Activated CD4-positive, alpha-beta T cell treated with anti-CD3 and anti-CD28 coated beads, Interleukin-2, amount 50 U/mL, for 24 hours (primary cell): ENCODE measurements at regions not wholly inside any gene's neighbourhood (a gene's known extent, or its start where the extent isn't known, plus 50 kb on each side); places are given as distances from the start of the nearest gene placed in this dataset.

ENCODE experiments used
- DNase-seq, 2 donors: peaks; one replicate each; pipeline ENCODE4 v3.0.0-alpha.2; 2020; ENCODE audit warnings: low read depth in 1 of 2, low spot score in 1 of 2

DNA sequence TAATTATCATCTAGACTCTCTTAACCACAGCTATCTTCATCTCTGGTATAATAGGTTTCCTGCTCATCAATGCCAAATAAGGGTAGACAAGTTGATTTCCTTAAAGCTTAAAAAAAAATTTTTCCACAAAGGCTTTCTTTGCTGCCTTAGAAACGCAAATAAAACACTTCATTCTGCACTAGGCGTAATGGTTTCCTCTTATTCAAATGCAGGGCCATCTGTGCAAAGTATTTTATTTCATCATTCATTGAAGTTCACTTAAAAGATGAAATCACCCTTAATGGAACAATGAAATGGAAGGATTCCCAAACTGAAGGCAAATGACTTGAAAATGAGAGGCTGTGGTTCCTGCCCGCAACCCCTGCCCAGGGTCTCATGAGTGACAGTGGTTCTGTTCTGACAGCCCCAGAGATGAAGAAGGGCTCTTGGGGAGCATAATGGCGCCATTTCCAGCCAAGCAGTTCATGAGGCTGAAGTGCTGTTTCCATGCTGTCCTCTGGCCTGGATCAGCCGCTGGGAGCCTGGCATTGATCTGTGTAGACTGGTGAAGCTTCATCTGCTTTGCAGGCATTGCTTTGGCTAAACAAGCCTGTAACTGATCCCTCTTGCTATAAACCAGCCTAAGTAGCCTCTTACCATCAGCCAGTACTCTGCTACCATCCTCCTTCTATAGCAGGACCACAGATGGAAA is 276.9 kb upstream of the WWC1 start:
- DNase-seq, result no peak

GRCh38 chr5:168015506-168015905 is 275.9 kb upstream of the WWC1 start:
- no peak for DNase-seq

GRCh38 chr5:168017313-168017712 is 274.1 kb upstream of the WWC1 start:
- DNase-seq, result no peak

DNA sequence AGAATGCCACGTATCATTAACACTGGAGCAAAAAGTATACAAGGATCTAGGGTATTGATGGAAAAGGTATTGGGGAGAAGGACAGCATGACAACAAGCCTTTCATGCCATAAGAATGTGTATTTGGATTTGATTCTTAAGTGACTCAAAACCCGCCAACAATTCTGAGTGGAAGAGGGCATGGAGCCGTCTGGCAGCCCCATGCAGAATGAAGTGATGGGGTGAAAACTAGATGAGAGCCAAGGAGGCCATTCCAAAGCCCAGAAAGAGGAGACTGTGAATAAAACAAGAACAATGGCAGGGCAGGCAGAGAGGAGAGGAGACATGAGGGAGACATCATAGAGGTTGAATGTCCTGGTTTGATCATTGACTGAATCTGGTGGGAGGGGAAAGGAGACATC is 272.3 kb upstream of the WWC1 start:
- no peak for DNase-seq

GRCh38 chr5:168020542-168021294 is 270.7 kb upstream of the WWC1 start:
- no peak for DNase-seq

DNA sequence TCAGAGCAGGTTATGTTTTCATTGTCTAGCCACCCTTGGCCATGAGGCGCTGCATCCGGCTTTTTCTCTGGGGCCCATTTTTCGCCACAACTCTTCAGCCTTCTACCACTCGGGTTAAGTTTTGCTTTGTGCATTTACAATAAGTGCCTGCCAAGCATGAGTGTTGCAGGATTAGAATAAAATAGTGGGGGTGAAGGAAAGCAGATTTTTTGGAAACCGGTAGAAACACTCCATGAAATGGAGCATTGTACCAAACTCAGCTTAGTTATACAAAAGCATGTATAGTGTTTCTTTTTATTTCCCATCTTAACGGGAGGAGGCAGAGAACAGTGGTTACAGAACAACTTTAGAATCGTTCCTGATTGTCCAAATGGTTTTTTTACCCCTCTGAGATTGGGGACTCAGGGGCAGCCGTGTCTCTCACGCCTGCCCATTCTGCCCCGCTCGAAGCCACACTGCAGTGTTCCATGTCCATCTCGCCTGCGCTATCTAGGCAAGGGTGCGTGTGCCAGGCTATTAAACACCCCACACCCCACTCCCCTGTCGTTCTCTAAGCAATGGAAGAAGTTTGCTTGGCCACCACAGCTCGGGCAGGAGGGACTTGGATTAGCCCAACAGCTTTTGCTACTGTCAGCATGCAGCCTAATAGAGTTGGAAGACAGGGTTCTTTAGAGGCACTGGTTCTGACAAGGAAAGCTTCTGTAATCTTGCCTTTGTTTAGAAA is 268.8 kb upstream of the WWC1 start:
- DNase-seq, result no peak

- DNase-seq, result no peak
Observed at GRCh38 chr5:168023191-168023590, 268.3 kb upstream of the WWC1 start.

DNA sequence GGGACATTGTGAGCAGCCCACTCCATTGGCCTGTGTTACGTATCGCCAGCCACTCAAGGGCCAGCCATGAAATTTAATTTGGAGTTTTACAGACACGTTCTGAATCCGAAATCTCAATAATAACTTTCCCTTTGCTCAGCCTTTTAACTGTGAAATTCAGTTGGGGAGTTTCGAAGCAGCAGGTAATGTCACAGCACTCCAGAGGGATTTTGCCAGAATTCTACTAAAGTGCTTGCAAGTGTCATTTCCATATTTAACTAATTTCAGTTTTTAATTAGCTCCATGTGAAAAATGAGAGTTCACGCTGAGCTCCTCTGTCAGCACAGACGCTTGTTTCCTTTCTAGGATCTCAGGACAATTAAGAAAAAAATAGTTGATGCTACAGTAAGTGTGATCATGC is 267.1 kb upstream of the WWC1 start:
- DNase-seq, result no peak

DNA sequence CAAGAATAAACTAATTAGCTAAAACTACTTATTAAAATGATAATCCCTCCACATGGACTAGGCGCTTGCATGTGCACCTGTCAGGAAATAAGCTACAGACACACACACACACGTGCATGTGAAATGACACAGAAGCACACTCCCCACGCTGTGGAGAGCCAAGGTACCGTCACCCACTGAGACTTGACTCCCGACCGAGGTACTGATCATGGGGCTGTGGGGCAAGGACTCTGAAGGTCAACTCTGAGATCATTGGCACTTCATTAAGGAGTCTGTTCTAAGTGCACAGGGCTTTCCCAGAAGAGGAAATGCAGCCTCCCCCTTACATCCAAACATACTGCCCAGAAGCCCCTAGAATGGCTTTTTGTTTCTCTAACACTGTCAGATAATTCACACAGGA is 264.4 kb upstream of the WWC1 start:
- no peak for DNase-seq

DNA sequence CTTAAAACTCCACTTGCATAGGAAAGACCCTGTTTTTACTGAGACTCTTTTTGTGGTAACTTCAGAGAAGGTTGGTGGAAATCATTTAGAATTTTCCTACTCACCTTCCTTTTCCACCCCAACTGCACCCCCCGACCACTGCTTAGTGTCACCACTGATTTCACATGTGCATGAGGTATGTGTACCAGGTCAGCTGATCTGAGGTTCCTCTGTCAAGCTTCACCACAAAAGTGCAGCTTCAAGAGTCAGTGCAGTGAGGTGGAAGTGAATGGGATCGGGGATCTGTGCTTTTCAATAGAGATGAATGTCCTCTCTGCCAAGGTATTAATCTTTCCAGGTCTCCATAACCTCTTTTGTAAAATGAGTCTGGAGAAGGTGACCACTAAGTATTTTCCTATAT is 260.5 kb upstream of the WWC1 start:
- DNase-seq, result no peak

DNA sequence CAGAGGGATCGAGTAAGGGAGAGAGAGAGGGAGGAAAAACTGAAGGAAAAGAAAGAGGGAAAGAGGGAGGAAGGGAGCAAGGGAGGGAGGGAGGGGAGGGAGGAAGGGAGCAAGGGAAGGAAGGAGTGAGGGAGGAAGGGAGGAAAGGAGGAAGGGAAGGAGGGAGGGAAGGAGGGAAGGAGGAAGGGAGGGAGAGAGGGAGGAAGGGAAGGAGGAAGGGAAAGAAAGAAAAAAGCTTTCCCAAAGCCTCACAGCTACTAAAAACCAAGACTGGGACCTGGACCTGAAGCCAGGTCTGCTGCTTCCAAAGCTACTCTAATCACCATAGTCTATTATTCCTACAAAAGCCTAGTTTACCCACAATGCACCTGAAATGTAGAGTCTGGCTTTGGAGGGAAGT is 259.8 kb upstream of the WWC1 start:
- DNase-seq, result no peak

DNA sequence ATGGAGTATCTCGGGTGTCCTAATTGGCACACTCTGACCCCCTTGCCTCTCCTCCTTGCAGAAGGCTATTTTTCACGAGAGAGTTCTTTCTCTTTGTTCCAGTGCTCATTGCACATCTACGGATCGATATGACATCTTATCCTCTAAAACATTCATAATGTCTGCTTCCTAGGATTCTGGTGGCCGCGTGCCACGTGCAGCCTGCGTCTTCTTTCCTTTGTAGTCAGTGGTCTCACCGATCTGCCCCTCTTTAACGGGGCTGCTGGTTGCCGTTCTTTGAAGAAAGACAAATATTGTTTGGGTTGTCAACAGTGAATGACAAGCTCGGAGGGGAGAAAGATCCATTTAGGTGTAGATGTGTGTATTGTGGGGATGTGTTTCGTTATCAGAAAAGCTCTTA is 252.4 kb upstream of the WWC1 start:
- DNase-seq, result no peak

DNA sequence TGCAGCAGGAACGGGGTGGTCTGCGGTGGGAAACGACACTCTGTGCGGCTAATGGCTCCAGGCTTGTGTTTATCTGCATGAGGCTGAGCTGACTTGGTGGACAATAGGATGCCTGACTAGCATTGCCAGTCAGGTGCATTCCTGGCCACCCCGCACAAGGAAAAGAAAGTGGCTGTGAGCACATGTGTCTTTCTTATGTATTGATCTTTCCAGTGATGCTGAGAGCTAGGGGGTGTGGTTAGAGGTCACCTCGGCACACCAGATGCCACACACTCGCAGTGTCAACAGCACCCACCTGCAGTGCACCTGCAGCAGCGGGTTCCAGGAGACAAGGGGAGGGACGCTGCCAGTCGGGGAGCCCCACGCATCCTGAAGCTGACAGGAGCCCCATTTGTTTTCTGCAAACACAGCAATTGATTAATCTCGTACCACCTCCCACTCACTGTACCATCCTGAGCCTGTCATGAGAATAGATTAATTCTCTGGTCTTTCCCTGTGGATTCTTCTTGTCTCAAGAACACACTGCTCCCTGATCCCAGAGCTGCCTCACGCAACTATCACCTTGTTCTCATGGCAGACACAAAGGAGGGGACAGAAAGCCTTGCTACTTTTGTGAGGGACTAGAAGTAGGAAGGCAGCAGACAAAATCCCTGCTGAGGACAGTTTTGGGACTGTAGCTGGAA is 251.7 kb upstream of the WWC1 start:
- DNase-seq, result no peak

GRCh38 chr5:168041583-168041982 is 249.9 kb upstream of the WWC1 start:
- DNase-seq, result no peak

DNA sequence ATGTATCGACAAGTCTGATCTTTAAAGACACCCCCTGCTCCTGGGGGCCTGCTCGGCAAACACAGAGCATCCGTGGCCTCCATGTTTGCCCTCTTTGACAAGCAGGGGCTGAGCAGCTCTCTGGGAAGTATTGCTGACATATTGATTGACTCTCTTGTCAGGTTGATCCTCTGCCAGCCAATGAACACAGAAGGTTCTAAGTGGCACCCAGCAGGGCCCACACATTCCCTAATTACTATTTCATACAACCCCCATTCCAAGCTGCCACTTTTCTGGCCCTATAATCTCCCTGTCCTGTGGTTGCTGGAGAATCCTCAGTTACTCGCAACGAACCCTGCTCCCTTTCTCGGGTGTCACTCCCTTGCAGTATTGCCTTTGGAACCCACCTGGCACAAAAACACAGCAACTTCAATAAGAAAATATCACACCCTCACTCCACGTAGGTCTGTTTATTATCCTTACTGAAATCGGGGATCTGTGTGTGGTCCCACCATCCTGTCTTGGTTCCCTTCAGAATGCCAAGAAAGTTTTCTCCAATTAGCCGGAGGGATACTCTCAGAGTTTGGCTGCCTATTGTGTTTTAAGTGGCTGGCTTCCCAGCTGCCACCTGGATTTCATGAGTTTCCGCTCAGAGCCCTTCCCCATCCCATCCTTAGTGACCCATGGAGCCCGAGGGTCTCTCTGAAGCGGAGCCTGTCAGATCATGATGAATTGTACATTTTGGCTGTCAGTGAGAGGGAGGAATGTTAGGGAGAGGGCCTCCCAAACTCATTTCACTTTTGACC is 249.0 kb upstream of the WWC1 start:
- no peak for DNase-seq

DNA sequence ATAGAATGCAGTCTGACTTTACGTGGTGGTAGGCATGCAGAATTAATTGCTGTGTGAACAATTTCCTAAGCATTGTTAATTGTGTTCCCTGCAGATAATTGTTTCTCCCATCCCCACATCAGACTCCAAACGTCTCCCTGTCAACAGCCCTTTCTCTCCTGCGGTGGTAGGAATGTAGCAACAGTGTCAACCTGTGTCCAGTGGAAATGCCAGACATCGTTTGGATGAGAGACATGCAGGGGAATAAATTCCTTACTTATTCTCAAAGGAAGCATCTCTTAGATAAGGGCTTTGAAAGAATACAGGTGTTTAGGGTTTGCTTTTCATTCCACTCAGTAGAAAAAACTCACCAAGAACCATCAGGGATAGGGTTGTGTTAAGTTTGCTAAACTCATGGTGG is 245.3 kb upstream of the WWC1 start:
- no peak for DNase-seq

DNA sequence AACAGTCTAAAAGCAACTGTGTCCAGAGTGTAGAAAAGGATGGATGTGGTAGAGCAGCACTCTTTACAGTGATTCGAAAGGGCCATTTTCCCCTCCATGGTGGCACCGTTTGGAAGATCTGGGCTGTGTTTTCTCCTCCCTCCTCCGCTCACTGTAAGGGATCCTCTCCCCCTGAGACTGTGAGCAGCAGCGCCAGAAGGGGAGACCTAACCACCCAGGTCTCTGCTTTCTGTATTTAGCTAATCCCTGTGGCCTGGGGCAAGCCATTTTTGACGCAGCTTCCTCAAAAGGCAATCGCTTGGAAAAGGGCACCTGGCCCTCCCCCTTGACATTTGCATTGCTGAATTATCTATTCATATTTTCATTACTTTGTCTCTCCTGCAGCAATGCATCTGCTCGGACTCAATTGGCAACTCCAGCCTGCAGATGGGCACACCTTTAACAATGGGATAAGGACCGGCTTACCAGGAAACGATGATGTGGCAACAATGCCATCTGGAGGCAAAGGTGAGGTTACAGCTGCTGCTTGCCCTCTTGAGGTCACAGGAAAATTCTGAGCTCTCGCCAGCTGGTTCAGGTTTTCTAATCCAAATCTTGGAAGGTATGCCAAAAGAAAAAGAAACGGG is 244.3 kb upstream of the WWC1 start:
- no peak for DNase-seq

- no peak for DNase-seq
Observed at GRCh38 chr5:168047669-168048111, 243.8 kb upstream of the WWC1 start.

DNA sequence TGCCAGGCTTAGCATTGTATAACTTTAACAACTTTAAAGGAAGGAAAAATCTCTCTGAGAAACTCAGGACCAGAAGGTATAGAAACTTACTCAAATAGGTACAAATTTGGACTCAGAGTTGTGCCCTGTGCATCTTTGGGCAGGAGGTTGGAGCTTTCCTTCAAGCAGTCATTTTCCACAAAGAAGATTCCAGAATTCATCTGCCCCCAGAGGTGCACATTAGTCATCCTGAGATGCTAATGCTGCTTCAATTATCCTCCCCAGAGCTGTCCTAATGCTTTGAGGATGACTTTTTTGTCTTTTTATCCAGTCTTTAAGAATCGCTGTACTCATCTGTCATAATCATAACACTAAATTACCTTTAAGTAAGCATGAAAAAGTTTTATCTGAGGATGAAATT is 243.0 kb upstream of the WWC1 start:
- no peak for DNase-seq

- no peak for DNase-seq
Observed at GRCh38 chr5:168052686-168053085, 238.8 kb upstream of the WWC1 start.
